ENCODE measurements at regions not wholly inside any gene's neighbourhood (a gene's known extent, or its start where the extent isn't known, plus 50 kb on each side); places are given as distances from the start of the nearest gene placed in this dataset.
A peak's percentile ranks its signal among the peaks of the same experiment; 100 is the strongest.

- TF ChIP-seq, protein P1, sequence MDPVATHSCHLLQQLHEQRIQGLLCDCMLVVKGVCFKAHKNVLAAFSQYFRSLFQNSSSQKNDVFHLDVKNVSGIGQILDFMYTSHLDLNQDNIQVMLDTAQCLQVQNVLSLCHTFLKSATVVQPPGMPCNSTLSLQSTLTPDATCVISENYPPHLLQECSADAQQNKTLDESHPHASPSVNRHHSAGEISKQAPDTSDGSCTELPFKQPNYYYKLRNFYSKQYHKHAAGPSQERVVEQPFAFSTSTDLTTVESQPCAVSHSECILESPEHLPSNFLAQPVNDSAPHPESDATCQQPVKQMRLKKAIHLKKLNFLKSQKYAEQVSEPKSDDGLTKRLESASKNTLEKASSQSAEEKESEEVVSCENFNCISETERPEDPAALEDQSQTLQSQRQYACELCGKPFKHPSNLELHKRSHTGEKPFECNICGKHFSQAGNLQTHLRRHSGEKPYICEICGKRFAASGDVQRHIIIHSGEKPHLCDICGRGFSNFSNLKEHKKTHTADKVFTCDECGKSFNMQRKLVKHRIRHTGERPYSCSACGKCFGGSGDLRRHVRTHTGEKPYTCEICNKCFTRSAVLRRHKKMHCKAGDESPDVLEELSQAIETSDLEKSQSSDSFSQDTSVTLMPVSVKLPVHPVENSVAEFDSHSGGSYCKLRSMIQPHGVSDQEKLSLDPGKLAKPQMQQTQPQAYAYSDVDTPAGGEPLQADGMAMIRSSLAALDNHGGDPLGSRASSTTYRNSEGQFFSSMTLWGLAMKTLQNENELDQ (CRISPR knock-in tag; IDR thresholded peaks at IDR 0.05; ENCODE audit: borderline replicate concordance): no peak
- TF ChIP-seq TEF (CRISPR knock-in tag; IDR thresholded peaks at IDR 0.05): no peak; the same call in 1 of the 2 replicates
- TF ChIP-seq ZNF773 (CRISPR knock-in tag; IDR thresholded peaks at IDR 0.05; ENCODE audit: borderline replicate concordance): no peak; the same call in 1 of the 2 replicates
- TF ChIP-seq ZNF367 (CRISPR knock-in tag; IDR thresholded peaks at IDR 0.05; ENCODE audit: borderline replicate concordance): 0 out of 2 replicates have a peak, but pooled peaks have one; percentile 56
- TF ChIP-seq, protein P2, sequence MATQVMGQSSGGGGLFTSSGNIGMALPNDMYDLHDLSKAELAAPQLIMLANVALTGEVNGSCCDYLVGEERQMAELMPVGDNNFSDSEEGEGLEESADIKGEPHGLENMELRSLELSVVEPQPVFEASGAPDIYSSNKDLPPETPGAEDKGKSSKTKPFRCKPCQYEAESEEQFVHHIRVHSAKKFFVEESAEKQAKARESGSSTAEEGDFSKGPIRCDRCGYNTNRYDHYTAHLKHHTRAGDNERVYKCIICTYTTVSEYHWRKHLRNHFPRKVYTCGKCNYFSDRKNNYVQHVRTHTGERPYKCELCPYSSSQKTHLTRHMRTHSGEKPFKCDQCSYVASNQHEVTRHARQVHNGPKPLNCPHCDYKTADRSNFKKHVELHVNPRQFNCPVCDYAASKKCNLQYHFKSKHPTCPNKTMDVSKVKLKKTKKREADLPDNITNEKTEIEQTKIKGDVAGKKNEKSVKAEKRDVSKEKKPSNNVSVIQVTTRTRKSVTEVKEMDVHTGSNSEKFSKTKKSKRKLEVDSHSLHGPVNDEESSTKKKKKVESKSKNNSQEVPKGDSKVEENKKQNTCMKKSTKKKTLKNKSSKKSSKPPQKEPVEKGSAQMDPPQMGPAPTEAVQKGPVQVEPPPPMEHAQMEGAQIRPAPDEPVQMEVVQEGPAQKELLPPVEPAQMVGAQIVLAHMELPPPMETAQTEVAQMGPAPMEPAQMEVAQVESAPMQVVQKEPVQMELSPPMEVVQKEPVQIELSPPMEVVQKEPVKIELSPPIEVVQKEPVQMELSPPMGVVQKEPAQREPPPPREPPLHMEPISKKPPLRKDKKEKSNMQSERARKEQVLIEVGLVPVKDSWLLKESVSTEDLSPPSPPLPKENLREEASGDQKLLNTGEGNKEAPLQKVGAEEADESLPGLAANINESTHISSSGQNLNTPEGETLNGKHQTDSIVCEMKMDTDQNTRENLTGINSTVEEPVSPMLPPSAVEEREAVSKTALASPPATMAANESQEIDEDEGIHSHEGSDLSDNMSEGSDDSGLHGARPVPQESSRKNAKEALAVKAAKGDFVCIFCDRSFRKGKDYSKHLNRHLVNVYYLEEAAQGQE (IDR thresholded peaks at IDR 0.05; ENCODE audit: borderline replicate concordance in 1 of 2, low read depth in 1 of 2, low read length in 2 of 2): peak in 1 of 2 experiments; percentile 71; a peak in 1 of 4 replicates
- 0 out of 2 replicates have a peak, but pooled peaks have one; percentile 58 for TF ChIP-seq ZNF850 (CRISPR knock-in tag; conservative IDR thresholded peaks at IDR 0.05)
- TF ChIP-seq ETV6 (CRISPR knock-in tag; conservative IDR thresholded peaks at IDR 0.05): peak; percentile 87; the same call in 1 of the 2 replicates
- TF ChIP-seq ZNF354B (CRISPR knock-in tag; IDR thresholded peaks at IDR 0.05): peak; percentile 96; the same call in 1 of the 2 replicates
- TF ChIP-seq ZSCAN12 (CRISPR knock-in tag; IDR thresholded peaks at IDR 0.05): peak; percentile 91; the same call in 1 of the 2 replicates
- TF ChIP-seq TCF12 (IDR thresholded peaks at IDR 0.05): no peak
- peak; percentile 88 for TF ChIP-seq TCF12 (CRISPR knock-in tag; IDR thresholded peaks at IDR 0.05)
- no peak for TF ChIP-seq NFE2L2 (IDR thresholded peaks at IDR 0.05; ENCODE audit: low read length)
- TF ChIP-seq, protein P3, sequence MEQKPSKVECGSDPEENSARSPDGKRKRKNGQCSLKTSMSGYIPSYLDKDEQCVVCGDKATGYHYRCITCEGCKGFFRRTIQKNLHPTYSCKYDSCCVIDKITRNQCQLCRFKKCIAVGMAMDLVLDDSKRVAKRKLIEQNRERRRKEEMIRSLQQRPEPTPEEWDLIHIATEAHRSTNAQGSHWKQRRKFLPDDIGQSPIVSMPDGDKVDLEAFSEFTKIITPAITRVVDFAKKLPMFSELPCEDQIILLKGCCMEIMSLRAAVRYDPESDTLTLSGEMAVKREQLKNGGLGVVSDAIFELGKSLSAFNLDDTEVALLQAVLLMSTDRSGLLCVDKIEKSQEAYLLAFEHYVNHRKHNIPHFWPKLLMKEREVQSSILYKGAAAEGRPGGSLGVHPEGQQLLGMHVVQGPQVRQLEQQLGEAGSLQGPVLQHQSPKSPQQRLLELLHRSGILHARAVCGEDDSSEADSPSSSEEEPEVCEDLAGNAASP (CRISPR knock-in tag; IDR thresholded peaks at IDR 0.05; ENCODE audit: borderline replicate concordance): peak; percentile 28; the same call in 1 of the 2 replicates
- TF ChIP-seq CENPT (CRISPR knock-in tag; IDR thresholded peaks at IDR 0.05; ENCODE audit: low read depth): no peak
- TF ChIP-seq, protein P4, sequence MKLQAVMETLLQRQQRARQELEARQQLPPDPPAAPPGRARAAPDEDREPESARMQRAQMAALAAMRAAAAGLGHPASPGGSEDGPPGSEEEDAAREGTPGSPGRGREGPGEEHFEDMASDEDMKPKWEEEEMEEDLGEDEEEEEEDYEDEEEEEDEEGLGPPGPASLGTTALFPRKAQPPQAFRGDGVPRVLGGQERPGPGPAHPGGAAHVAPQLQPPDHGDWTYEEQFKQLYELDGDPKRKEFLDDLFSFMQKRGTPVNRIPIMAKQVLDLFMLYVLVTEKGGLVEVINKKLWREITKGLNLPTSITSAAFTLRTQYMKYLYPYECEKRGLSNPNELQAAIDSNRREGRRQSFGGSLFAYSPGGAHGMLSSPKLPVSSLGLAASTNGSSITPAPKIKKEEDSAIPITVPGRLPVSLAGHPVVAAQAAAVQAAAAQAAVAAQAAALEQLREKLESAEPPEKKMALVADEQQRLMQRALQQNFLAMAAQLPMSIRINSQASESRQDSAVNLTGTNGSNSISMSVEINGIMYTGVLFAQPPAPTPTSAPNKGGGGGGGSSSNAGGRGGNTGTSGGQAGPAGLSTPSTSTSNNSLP (IDR thresholded peaks at IDR 0.05; ENCODE audit: low read depth, low read length): peak; percentile 17
- TF ChIP-seq SNAPC5 (CRISPR knock-in tag; IDR thresholded peaks at IDR 0.05; ENCODE audit: borderline replicate concordance): peak; percentile 85; the same call in 1 of the 2 replicates
Observed at GRCh38 chr15:92809064-92809879, 90.9 kb upstream of the CHD2 start (continued).
